H9 (cell line): ENCODE measurements at regions not wholly inside any gene's neighbourhood (a gene's known extent, or its start where the extent isn't known, plus 50 kb on each side); places are given as distances from the start of the nearest gene placed in this dataset.

Experiments
- DNase-seq: peaks from one replicate; pipeline ENCODE4 v3.0.0-alpha.2; 2017
- H2AFZ ChIP-seq: one replicate; pipeline ENCODE4 v1.6.1; 2013; ENCODE audit warnings: mild to moderate bottlenecking, low read length, control low read depth, moderate library complexity
- H2AK5ac ChIP-seq: 2 replicates; pipeline ENCODE4 v1.6.1; 2013; ENCODE audit warnings: low read length, control low read depth, mixed read lengths; ENCODE audit not compliant: insufficient read length
- H2BK120ac ChIP-seq: one replicate; pipeline ENCODE4 v1.6.1; 2013; ENCODE audit warnings: low read depth, mild to moderate bottlenecking, low read length, control low read depth, inconsistent platforms; ENCODE audit not compliant: poor library complexity, severe bottlenecking
- H2BK12ac ChIP-seq: 2 replicates; pipeline ENCODE4 v1.6.1; 2013; ENCODE audit warnings: low read length, control low read depth, mixed read lengths, low read depth; ENCODE audit not compliant: insufficient read length
- H2BK15ac ChIP-seq: 2 replicates; pipeline ENCODE4 v1.6.1; 2013; ENCODE audit warnings: low read depth, low read length, control low read depth
- H2BK20ac ChIP-seq: one replicate; pipeline ENCODE4 v1.6.1; 2013; ENCODE audit warnings: low read depth, mild to moderate bottlenecking, low read length, control low read depth, inconsistent platforms; ENCODE audit not compliant: poor library complexity, severe bottlenecking
- H2BK5ac ChIP-seq: 2 replicates; pipeline ENCODE4 v1.6.1; 2013; ENCODE audit warnings: low read length, control low read depth, mixed read lengths; ENCODE audit not compliant: insufficient read length
- H3K14ac ChIP-seq: 2 replicates; pipeline ENCODE4 v1.6.1; 2013; ENCODE audit warnings: low read length, control low read depth; ENCODE audit not compliant: insufficient read depth
- H3K18ac ChIP-seq: 2 replicates; pipeline ENCODE4 v1.6.1; 2013; ENCODE audit warnings: low read depth, mild to moderate bottlenecking, mixed read lengths, low read length, control low read depth; ENCODE audit not compliant: insufficient read length
- H3K23ac ChIP-seq: 2 replicates; pipeline ENCODE4 v1.6.1; 2013; ENCODE audit warnings: low read length, control low read depth, mixed read lengths, low read depth; ENCODE audit not compliant: insufficient read length
- H3K23me2 ChIP-seq: 2 replicates; pipeline ENCODE4 v1.6.1; 2013; ENCODE audit warnings: low read depth, mild to moderate bottlenecking, mixed read lengths, low read length, control low read depth; ENCODE audit not compliant: insufficient read length, poor library complexity, severe bottlenecking
- H3K27ac ChIP-seq: 2 replicates; pipeline ENCODE4 v1.5.1; 2013; ENCODE audit warnings: low read length, control low read depth, mixed read lengths, low read depth; ENCODE audit not compliant: insufficient read length
- H3K27me3 ChIP-seq: 2 replicates; pipeline ENCODE4 v1.6.1; 2013; ENCODE audit warnings: low read length, control low read depth, inconsistent platforms; ENCODE audit not compliant: insufficient read depth
- H3K4ac ChIP-seq: 2 replicates; pipeline ENCODE4 v1.6.1; 2013; ENCODE audit warnings: low read depth, mild to moderate bottlenecking, control low read depth, inconsistent platforms, low read length, moderate library complexity
- H3K4me1 ChIP-seq: 2 replicates; pipeline ENCODE4 v1.6.1; 2013; ENCODE audit warnings: low read length, control low read depth, inconsistent platforms; ENCODE audit not compliant: insufficient read depth
- H3K4me2 ChIP-seq: 2 replicates; pipeline ENCODE4 v1.6.1; 2013; ENCODE audit warnings: low read length, control low read depth, mixed read lengths; ENCODE audit not compliant: insufficient read length, insufficient read depth
- H3K56ac ChIP-seq: 2 replicates; pipeline ENCODE4 v1.6.1; 2013; ENCODE audit warnings: low read depth, mild to moderate bottlenecking, mixed read lengths, low read length, control low read depth; ENCODE audit not compliant: insufficient read length
- H3K79me1 ChIP-seq: 2 replicates; pipeline ENCODE4 v1.6.1; 2013; ENCODE audit warnings: low read depth, mild to moderate bottlenecking, moderate library complexity, low read length, control low read depth, inconsistent platforms; ENCODE audit not compliant: insufficient read depth, poor library complexity, severe bottlenecking
- H3K79me2 ChIP-seq: 2 replicates; pipeline ENCODE4 v1.6.1; 2013; ENCODE audit warnings: low read length, control low read depth, inconsistent platforms; ENCODE audit not compliant: insufficient read depth
- H3K9ac ChIP-seq: 2 replicates; pipeline ENCODE4 v1.6.1; 2013; ENCODE audit warnings: low read length, control low read depth, mixed read lengths; ENCODE audit not compliant: insufficient read length; ENCODE audit errors: extremely low read depth
- H3K9me3 ChIP-seq: one replicate; pipeline ENCODE4 v1.6.1; 2013; ENCODE audit warnings: low read depth, low read length, inconsistent platforms; ENCODE audit not compliant: control insufficient read depth
- H3T11ph ChIP-seq: one replicate; pipeline ENCODE4 v1.6.1; 2013; ENCODE audit warnings: mild to moderate bottlenecking, low read length, control low read depth, inconsistent platforms
- H4K20me1 ChIP-seq: one replicate; pipeline ENCODE4 v1.6.1; 2013; ENCODE audit not compliant: control insufficient read depth, insufficient read length, insufficient read depth
- H4K5ac ChIP-seq: 2 replicates; pipeline ENCODE4 v1.6.1; 2013; ENCODE audit warnings: low read depth, mild to moderate bottlenecking, mixed read lengths, low read length, control low read depth; ENCODE audit not compliant: insufficient read length
- H4K8ac ChIP-seq: replicated peaks from 2 replicates; pipeline ENCODE4 v1.6.1; 2013; ENCODE audit warnings: low read length, control low read depth, mixed read lengths, low read depth; ENCODE audit not compliant: insufficient read length
- H4K91ac ChIP-seq: 2 replicates; pipeline ENCODE4 v1.6.1; 2013; ENCODE audit warnings: low read depth, mild to moderate bottlenecking, moderate library complexity, mixed read lengths, low read length, control low read depth; ENCODE audit not compliant: insufficient read length
- H3K27ac Mint-ChIP-seq, 3 experiments: 2 replicates in 2 of 3; 3 replicates in 1 of 3; pipeline ENCODE4 v1.8.0; 2020 to 2021; ENCODE audit warnings: mixed read lengths in 3 of 3, mild to moderate bottlenecking in 1 of 3, moderate library complexity in 1 of 3
- H3K27me3 Mint-ChIP-seq: 2 replicates; pipeline ENCODE4 v1.8.0; 2021; ENCODE audit warnings: low read depth, mild to moderate bottlenecking, moderate library complexity, mixed read lengths
- H3K36me3 Mint-ChIP-seq, 3 experiments: 2 replicates in 2 of 3; 3 replicates in 1 of 3; pipeline ENCODE4 v1.8.0; 2020 to 2021; ENCODE audit warnings: low read depth in 3 of 3, mixed read lengths in 3 of 3; ENCODE audit not compliant: insufficient read depth in 1 of 3
- H3K4me1 Mint-ChIP-seq, 2 experiments: 2 replicates each; pipeline ENCODE4 v1.8.0; 2020; ENCODE audit warnings: mixed read lengths in 2 of 2
- H3K4me3 Mint-ChIP-seq, 2 experiments: 2 replicates in 1 of 2; 3 replicates in 1 of 2; pipeline ENCODE4 v1.8.0; 2020 to 2021; ENCODE audit warnings: mild to moderate bottlenecking in 2 of 2, mixed read lengths in 2 of 2, moderate library complexity in 1 of 2
- H3K9me3 Mint-ChIP-seq, 2 experiments: 2 replicates in 1 of 2; 3 replicates in 1 of 2; pipeline ENCODE4 v1.8.0; 2020; ENCODE audit warnings: mild to moderate bottlenecking in 2 of 2, mixed read lengths in 2 of 2, moderate library complexity in 1 of 2
- CTCF ChIP-seq: fragments of 200-600 bp; sonication (generic); conservative IDR thresholded peaks from 3 replicates; pipeline ENCODE4 v1.8.0; 2021; ENCODE audit warnings: antibody characterized with exemption, mild to moderate bottlenecking
- WGBS: extraction: QIAGEN DNeasy Blood & Tissue Kit; methylation state at CpG from one replicate; pipeline ENCODE4 v1.1.7; 2013; ENCODE audit warnings: missing lambda C conversion rate, low lambda C conversion rate, mixed read lengths; ENCODE audit not compliant: insufficient read length; ENCODE audit errors: extremely low coverage; 5-methylcytosine and 5-hydroxymethylcytosine counted together

- no peak for TF ChIP-seq CTCF
- Histone ChIP-seq H3K4me2 (no peak overlapping the region), H3T11ph (no peak overlapping the region), H3K4me1 (peaks cover 6% of the 10 kb centered on the region), H3K23ac (no peak overlapping the region), H4K91ac (no peak overlapping the region), H3K79me2 (no peaks in the 10 kb centered on the region), H2AK5ac (no peak overlapping the region), H2AFZ (no peak overlapping the region), H2BK15ac (no peak overlapping the region), H3K56ac (no peak overlapping the region), H3K27me3 (no peaks in the 10 kb centered on the region), H3K14ac (no peak overlapping the region), H2BK5ac (no peak overlapping the region), H2BK20ac (no peak overlapping the region), H3K9ac (no peak overlapping the region), H3K79me1 (no peaks in the 10 kb centered on the region), H3K27ac (no peak overlapping the region), H3K4ac (no peak overlapping the region), H3K23me2 (no peaks in the 10 kb centered on the region), H4K8ac (no peak overlapping the region), H2BK120ac (no peak overlapping the region), H2BK12ac (no peak overlapping the region), H4K20me1 (no peaks in the 10 kb centered on the region), H4K5ac (no peak overlapping the region), H3K9me3 (no peaks in the 10 kb centered on the region), H3K18ac (no peak overlapping the region)
- no peak overlapping the region for H3K27ac Mint-ChIP-seq
- no peak for DNase-seq
- no peaks in the 10 kb centered on the region for H3K9me3 Mint-ChIP-seq
- WGBS, result no CpG with 5 or more reads among the region's 3 CpGs
- no peaks in the 10 kb centered on the region; the same call in 1 of the 2 replicates for H3K27me3 Mint-ChIP-seq
- H3K4me1 Mint-ChIP-seq, result peaks cover 21 to 39% of the 10 kb centered on the region in 2 experiments
- H3K4me3 Mint-ChIP-seq, result no peak overlapping the region
- no peaks in the 10 kb centered on the region for H3K36me3 Mint-ChIP-seq
These were observed 652.0 kb upstream of the CELF2 start for GRCh38 chr10:10365676-10366075.
